ENCODE measurements at regions not wholly inside any gene's neighbourhood (a gene's known extent, or its start where the extent isn't known, plus 50 kb on each side); places are given as distances from the start of the nearest gene placed in this dataset.

DNA sequence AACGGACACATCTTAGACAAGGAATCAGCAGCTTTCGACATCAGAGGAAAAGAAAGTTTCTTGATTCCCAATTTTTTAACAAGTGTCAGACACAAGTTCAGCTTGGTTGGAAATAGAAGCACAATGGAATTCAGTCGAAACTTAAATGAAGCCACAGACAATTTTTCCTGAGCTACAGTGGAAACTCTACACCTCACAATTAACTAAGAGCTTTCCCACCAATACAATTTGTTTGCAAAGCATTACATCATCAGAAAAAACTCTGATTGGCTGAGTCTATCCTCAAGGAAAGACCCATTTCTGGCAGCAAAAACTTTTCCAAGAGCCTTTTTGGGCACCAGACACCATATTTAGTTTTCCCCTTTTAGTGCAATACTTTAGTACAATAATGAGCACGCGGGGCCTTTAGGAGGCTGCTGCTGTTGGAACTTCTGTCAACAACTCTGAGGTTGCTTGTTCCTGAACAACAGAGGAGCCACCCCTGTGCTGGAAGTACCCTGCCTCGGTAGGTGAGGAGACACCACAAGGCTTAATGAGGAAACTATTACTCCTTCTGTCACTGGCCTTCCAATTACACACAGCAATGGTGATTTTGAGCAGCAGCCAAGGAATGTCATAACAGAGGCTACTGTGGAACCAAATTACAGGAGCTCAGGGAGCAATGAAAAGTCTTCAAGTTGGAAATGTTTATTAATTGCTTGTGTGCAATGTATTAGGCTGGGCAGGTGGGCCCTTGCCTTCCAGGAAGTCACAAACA is 61.9 kb upstream of the BARX2 start:
- Mint-ChIP-seq H3K4me3 (no peak overlapping the region), H3K27me3 (ENCODE audit: low read depth) (no peaks in the 10 kb centered on the region), H3K9me3 (peaks cover 20% of the 10 kb centered on the region), H3K27ac (no peak overlapping the region), H3K4me1 (peaks cover 51% of the 10 kb centered on the region), H3K36me3 (peaks cover 9% of the 10 kb centered on the region; the same call in 1 of the 2 replicates)
- DNase-seq (ENCODE audit: low spot score) (no peak), ATAC-seq (no peak)
- TF ChIP-seq NFYB (CRISPR knock-in tag; conservative IDR thresholded peaks at IDR 0.05; ENCODE audit: low read depth): peak; percentile 43; the same call in 1 of the 2 replicates
- TF ChIP-seq, protein P1, sequence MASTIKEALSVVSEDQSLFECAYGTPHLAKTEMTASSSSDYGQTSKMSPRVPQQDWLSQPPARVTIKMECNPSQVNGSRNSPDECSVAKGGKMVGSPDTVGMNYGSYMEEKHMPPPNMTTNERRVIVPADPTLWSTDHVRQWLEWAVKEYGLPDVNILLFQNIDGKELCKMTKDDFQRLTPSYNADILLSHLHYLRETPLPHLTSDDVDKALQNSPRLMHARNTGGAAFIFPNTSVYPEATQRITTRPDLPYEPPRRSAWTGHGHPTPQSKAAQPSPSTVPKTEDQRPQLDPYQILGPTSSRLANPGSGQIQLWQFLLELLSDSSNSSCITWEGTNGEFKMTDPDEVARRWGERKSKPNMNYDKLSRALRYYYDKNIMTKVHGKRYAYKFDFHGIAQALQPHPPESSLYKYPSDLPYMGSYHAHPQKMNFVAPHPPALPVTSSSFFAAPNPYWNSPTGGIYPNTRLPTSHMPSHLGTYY (CRISPR knock-in tag; IDR thresholded peaks at IDR 0.05): no peak
- TF ChIP-seq, protein P2, sequence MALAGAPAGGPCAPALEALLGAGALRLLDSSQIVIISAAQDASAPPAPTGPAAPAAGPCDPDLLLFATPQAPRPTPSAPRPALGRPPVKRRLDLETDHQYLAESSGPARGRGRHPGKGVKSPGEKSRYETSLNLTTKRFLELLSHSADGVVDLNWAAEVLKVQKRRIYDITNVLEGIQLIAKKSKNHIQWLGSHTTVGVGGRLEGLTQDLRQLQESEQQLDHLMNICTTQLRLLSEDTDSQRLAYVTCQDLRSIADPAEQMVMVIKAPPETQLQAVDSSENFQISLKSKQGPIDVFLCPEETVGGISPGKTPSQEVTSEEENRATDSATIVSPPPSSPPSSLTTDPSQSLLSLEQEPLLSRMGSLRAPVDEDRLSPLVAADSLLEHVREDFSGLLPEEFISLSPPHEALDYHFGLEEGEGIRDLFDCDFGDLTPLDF (CRISPR knock-in tag; IDR thresholded peaks at IDR 0.05): no peak
- TF ChIP-seq, protein P3, sequence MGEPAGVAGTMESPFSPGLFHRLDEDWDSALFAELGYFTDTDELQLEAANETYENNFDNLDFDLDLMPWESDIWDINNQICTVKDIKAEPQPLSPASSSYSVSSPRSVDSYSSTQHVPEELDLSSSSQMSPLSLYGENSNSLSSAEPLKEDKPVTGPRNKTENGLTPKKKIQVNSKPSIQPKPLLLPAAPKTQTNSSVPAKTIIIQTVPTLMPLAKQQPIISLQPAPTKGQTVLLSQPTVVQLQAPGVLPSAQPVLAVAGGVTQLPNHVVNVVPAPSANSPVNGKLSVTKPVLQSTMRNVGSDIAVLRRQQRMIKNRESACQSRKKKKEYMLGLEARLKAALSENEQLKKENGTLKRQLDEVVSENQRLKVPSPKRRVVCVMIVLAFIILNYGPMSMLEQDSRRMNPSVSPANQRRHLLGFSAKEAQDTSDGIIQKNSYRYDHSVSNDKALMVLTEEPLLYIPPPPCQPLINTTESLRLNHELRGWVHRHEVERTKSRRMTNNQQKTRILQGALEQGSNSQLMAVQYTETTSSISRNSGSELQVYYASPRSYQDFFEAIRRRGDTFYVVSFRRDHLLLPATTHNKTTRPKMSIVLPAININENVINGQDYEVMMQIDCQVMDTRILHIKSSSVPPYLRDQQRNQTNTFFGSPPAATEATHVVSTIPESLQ (CRISPR knock-in tag; IDR thresholded peaks at IDR 0.05): no peak
- TF ChIP-seq GRHL2 (CRISPR knock-in tag; IDR thresholded peaks at IDR 0.05; ENCODE audit: insufficient replicate concordance, severe bottlenecking): no peak
- ChIA-PET POLR2A (no interaction called here), CTCF (interaction anchor here (2.2 kb wide), 1 partner anchor 18 kb away, joined by 9 read pairs; no protein-coding TSS in a partner anchor)

DNA sequence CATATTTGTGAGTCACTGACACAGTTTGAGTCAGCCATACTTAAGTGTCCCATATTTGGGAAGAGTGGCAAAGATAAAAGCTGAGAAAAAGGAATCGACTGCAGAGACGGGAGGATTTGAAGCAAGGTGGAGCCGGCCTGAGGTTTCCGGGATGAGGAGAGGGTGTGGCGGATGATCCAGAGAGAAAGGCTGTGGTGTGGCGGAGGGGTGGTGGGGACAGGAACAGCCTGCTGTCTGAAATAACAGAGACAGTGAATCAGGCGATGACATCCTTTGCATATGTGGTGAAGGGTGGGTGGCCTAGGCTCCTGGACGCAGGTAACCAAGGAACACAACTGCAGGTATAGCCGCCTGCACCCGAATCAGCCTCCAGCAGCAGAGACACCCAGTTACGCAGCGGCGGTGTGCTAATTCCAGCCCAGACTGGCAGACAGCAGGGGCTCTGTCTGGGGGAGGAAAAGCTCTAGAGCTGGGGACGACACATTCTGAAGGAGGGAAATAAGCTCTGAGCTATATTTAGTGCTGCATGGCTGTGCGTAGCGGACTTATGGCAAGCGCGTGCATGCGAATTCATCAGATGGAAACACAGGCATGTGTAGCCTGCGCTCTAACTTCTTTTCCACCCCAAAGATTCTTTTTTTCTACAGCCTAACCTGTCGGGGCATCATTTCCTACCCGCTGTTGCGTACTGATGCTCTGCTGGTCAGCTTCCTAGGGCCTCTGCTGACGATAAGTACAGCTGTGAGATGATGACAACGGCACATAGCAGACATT is 62.7 kb upstream of the BARX2 start:
- ChIA-PET CTCF (interaction anchor here (2.2 kb wide), 1 partner anchor 19 kb away, joined by 9 read pairs; no protein-coding TSS in a partner anchor), POLR2A (no interaction called here)
- H3K27me3 Mint-ChIP-seq (ENCODE audit: low read depth): no peaks in the 10 kb centered on the region
- no peak overlapping the region for H3K4me3 Mint-ChIP-seq
- TF ChIP-seq GRHL2 (CRISPR knock-in tag; IDR thresholded peaks at IDR 0.05; ENCODE audit: insufficient replicate concordance, severe bottlenecking): no peak
- TF ChIP-seq, protein P4, sequence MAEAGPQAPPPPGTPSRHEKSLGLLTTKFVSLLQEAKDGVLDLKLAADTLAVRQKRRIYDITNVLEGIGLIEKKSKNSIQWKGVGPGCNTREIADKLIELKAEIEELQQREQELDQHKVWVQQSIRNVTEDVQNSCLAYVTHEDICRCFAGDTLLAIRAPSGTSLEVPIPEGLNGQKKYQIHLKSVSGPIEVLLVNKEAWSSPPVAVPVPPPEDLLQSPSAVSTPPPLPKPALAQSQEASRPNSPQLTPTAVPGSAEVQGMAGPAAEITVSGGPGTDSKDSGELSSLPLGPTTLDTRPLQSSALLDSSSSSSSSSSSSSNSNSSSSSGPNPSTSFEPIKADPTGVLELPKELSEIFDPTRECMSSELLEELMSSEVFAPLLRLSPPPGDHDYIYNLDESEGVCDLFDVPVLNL (CRISPR knock-in tag; IDR thresholded peaks at IDR 0.05; ENCODE audit: borderline replicate concordance, low read depth): no peak
- no peak for TF ChIP-seq EMX1 (CRISPR knock-in tag; IDR thresholded peaks at IDR 0.05)
- TF ChIP-seq, protein P5, sequence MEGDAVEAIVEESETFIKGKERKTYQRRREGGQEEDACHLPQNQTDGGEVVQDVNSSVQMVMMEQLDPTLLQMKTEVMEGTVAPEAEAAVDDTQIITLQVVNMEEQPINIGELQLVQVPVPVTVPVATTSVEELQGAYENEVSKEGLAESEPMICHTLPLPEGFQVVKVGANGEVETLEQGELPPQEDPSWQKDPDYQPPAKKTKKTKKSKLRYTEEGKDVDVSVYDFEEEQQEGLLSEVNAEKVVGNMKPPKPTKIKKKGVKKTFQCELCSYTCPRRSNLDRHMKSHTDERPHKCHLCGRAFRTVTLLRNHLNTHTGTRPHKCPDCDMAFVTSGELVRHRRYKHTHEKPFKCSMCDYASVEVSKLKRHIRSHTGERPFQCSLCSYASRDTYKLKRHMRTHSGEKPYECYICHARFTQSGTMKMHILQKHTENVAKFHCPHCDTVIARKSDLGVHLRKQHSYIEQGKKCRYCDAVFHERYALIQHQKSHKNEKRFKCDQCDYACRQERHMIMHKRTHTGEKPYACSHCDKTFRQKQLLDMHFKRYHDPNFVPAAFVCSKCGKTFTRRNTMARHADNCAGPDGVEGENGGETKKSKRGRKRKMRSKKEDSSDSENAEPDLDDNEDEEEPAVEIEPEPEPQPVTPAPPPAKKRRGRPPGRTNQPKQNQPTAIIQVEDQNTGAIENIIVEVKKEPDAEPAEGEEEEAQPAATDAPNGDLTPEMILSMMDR (IDR thresholded peaks at IDR 0.05): no peak
- TF ChIP-seq, protein P6, sequence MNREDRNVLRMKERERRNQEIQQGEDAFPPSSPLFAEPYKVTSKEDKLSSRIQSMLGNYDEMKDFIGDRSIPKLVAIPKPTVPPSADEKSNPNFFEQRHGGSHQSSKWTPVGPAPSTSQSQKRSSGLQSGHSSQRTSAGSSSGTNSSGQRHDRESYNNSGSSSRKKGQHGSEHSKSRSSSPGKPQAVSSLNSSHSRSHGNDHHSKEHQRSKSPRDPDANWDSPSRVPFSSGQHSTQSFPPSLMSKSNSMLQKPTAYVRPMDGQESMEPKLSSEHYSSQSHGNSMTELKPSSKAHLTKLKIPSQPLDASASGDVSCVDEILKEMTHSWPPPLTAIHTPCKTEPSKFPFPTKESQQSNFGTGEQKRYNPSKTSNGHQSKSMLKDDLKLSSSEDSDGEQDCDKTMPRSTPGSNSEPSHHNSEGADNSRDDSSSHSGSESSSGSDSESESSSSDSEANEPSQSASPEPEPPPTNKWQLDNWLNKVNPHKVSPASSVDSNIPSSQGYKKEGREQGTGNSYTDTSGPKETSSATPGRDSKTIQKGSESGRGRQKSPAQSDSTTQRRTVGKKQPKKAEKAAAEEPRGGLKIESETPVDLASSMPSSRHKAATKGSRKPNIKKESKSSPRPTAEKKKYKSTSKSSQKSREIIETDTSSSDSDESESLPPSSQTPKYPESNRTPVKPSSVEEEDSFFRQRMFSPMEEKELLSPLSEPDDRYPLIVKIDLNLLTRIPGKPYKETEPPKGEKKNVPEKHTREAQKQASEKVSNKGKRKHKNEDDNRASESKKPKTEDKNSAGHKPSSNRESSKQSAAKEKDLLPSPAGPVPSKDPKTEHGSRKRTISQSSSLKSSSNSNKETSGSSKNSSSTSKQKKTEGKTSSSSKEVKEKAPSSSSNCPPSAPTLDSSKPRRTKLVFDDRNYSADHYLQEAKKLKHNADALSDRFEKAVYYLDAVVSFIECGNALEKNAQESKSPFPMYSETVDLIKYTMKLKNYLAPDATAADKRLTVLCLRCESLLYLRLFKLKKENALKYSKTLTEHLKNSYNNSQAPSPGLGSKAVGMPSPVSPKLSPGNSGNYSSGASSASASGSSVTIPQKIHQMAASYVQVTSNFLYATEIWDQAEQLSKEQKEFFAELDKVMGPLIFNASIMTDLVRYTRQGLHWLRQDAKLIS (CRISPR knock-in tag; IDR thresholded peaks at IDR 0.05; ENCODE audit: borderline replicate concordance): no peak
- TF ChIP-seq ZNF396 (CRISPR knock-in tag; IDR thresholded peaks at IDR 0.05; ENCODE audit: borderline replicate concordance): no peak
- no peak for TF ChIP-seq RORB (CRISPR knock-in tag; IDR thresholded peaks at IDR 0.05)
- no peak for TF ChIP-seq NFATC4 (CRISPR knock-in tag; IDR thresholded peaks at IDR 0.05)
- no peak overlapping the region for H3K27ac Mint-ChIP-seq
- H3K4me1 Mint-ChIP-seq: peaks cover 43% of the 10 kb centered on the region
- H3K9me3 Mint-ChIP-seq: peaks cover 20% of the 10 kb centered on the region
- ATAC-seq: peak; percentile 16
- no peak for DNase-seq (ENCODE audit: low spot score)
- peaks cover 9% of the 10 kb centered on the region; the same call in 1 of the 2 replicates for H3K36me3 Mint-ChIP-seq
